Stimulated activated naive CD8-positive, alpha-beta T cell treated with anti-CD3 and anti-CD28 coated beads, Interleukin-15, Interleukin-2, amounts not matched to agents 100 ng/mL and 50 ng/mL, for 24 hours (primary cell): ENCODE measurements at regions not wholly inside any gene's neighbourhood (a gene's known extent, or its start where the extent isn't known, plus 50 kb on each side); places are given as distances from the start of the nearest gene placed in this dataset.

Experiments used
- H3K27ac Mint-ChIP-seq: one replicate; pipeline ENCODE4 v1.8.0; 2021; ENCODE audit warnings: mild to moderate bottlenecking, mixed read lengths
- H3K27me3 Mint-ChIP-seq: one replicate; pipeline ENCODE4 v1.8.0; 2021; ENCODE audit warnings: mixed read lengths
- H3K36me3 Mint-ChIP-seq: one replicate; pipeline ENCODE4 v1.8.0; 2021; ENCODE audit warnings: low read depth, mixed read lengths
- H3K4me1 Mint-ChIP-seq: one replicate; pipeline ENCODE4 v1.8.0; 2021; ENCODE audit warnings: low read depth, mixed read lengths
- H3K4me3 Mint-ChIP-seq: one replicate; pipeline ENCODE4 v1.8.0; 2021; ENCODE audit warnings: mild to moderate bottlenecking, mixed read lengths
- H3K9me3 Mint-ChIP-seq: one replicate; pipeline ENCODE4 v1.8.0; 2021; ENCODE audit warnings: mixed read lengths

DNA sequence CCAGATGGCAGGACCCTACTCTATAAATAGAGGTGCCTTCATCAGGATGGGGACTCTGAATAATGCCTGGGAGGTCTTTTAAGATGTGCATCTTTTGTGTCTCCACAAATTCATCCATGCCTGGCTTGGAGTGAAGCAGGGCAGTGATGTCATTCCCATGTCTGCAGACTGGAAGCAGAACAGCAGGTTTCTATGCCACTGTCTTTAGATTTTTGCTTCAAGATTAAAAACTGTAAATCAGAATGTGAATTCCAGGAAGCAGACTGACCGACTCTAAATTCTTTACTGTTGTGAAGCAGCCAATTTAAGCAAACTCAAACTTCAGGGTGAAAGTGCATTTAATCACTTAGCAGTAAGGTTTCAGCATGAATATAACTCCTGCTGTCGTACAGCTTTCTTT is 159.3 kb downstream of the SCG2 start:
- Mint-ChIP-seq H3K36me3 (no peaks in the 10 kb centered on the region), H3K4me3 (no peak overlapping the region), H3K27ac (no peak overlapping the region), H3K9me3 (no peaks in the 10 kb centered on the region), H3K27me3 (no peaks in the 10 kb centered on the region), H3K4me1 (no peaks in the 10 kb centered on the region)

GRCh38 chr2:223450246-223450645 is 151.9 kb downstream of the SCG2 start:
- H3K27ac Mint-ChIP-seq: no peak overlapping the region
- H3K4me1 Mint-ChIP-seq: no peaks in the 10 kb centered on the region
- H3K4me3 Mint-ChIP-seq: no peak overlapping the region
- H3K36me3 Mint-ChIP-seq: no peaks in the 10 kb centered on the region
- peaks cover 3% of the 10 kb centered on the region for H3K27me3 Mint-ChIP-seq
- peaks cover 8% of the 10 kb centered on the region for H3K9me3 Mint-ChIP-seq

- Mint-ChIP-seq H3K4me1 (no peaks in the 10 kb centered on the region), H3K27me3 (peaks cover 3% of the 10 kb centered on the region), H3K9me3 (peaks cover 5% of the 10 kb centered on the region), H3K4me3 (no peak overlapping the region), H3K36me3 (no peaks in the 10 kb centered on the region), H3K27ac (no peak overlapping the region)
Observed at GRCh38 chr2:223457301-223457700, 144.9 kb downstream of the SCG2 start.

DNA sequence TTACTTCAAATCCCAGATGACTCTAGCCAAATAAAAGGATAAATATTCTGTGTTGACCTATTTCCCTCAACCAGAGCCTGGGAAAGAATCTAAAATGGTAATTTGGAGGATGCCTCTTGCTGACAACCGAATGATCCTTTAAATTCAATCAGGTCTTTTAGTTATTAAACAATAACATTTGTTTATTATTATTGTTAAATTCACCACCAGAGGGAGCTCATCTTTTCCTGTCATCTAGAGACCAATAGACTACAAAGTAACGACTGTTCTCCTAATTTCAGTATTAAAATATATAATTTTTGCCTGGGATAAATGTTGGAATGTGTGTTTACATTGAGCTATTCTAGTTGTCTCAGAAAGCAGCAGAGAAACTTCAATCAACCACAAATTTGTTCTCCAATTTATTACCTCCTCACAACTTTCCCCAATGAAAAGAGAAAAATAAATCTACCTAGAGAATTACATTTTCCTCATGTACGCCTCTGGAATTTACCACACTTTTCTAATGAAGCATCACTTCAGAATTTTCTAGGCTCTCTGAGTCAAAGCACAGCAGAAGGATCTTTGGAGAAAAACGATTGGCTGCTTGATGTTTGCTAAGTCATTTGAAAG is 142.7 kb downstream of the SCG2 start:
- Mint-ChIP-seq H3K27ac (no peak overlapping the region), H3K9me3 (peaks cover 5% of the 10 kb centered on the region), H3K4me1 (no peaks in the 10 kb centered on the region), H3K4me3 (no peak overlapping the region), H3K27me3 (no peaks in the 10 kb centered on the region), H3K36me3 (no peaks in the 10 kb centered on the region)

- Mint-ChIP-seq H3K27ac (no peak overlapping the region), H3K36me3 (no peaks in the 10 kb centered on the region), H3K4me3 (no peak overlapping the region), H3K9me3 (peaks cover 5% of the 10 kb centered on the region), H3K4me1 (no peaks in the 10 kb centered on the region), H3K27me3 (no peaks in the 10 kb centered on the region)
Observed at GRCh38 chr2:223460209-223460608, 142.0 kb downstream of the SCG2 start.

DNA sequence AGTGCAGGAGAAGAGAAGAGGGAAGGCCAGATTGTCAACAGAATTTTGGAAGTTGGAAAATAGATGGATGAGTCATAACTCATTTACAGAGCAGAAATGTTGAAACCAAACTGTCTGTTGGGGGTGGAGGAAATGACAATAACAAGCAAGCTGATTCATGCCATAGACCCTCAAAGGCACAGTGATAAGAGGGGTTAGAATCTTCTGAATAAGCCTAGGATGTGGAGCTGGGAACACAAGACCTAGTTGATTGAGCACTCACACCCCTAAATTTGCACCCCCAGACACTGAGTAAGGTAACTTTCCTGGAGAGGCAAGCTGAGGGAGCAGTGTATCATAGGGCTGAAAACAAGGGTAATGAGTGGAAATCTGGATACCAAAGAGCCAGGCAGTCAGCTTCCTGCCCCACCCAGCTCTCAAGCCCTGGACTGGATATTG is 141.4 kb downstream of the SCG2 start:
- Mint-ChIP-seq H3K36me3 (no peaks in the 10 kb centered on the region), H3K27me3 (no peaks in the 10 kb centered on the region), H3K4me1 (no peaks in the 10 kb centered on the region), H3K9me3 (peaks cover 5% of the 10 kb centered on the region), H3K4me3 (no peak overlapping the region), H3K27ac (no peak overlapping the region)

DNA sequence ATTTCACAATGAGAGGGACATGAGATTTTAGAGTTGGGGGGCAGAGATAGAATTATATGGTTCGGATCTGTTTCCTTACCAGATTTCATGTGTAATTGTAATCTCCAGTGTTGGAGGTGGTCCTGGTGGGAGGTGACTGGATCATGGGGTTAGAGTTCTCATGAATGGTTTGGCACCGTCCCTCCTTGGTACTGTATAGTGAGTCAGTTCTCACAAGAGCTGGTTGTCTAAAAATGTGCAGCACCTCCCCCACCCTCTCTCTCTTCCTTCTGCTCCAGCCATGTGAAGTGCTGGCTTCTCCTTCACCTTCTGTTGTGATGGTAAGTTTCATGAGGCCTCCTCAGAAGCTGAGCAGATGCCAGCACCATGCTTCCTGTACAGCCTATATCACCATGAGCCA is 138.1 kb downstream of the SCG2 start:
- Mint-ChIP-seq H3K36me3 (no peaks in the 10 kb centered on the region), H3K4me1 (no peaks in the 10 kb centered on the region), H3K9me3 (peaks cover 5% of the 10 kb centered on the region), H3K27ac (no peak overlapping the region), H3K27me3 (no peaks in the 10 kb centered on the region), H3K4me3 (no peak overlapping the region)

GRCh38 chr2:223465793-223466192 is 136.4 kb downstream of the SCG2 start:
- H3K4me3 Mint-ChIP-seq: no peak overlapping the region
- no peaks in the 10 kb centered on the region for H3K27me3 Mint-ChIP-seq
- H3K27ac Mint-ChIP-seq: no peak overlapping the region
- no peaks in the 10 kb centered on the region for H3K4me1 Mint-ChIP-seq
- H3K9me3 Mint-ChIP-seq: peaks cover 5% of the 10 kb centered on the region
- H3K36me3 Mint-ChIP-seq: no peaks in the 10 kb centered on the region

DNA sequence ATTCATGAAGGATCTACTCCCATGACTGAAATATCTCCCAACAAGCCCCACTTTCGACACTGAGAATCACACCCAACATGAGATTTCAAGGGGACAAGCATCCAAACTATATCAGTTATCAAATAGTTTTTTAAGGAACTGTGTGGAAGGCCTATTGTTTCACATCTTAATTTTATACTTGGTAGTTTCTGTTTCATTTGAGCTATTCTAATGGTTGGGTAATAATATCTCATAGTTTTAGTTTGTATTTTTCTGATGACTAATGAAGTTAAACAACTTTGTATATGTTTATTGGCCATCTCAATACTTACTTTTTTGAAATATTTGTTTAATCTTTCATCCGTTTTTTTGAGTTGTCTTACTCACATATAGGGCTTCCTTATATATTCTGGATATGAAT is 135.0 kb downstream of the SCG2 start:
- Mint-ChIP-seq H3K36me3 (no peaks in the 10 kb centered on the region), H3K4me3 (no peak overlapping the region), H3K4me1 (no peaks in the 10 kb centered on the region)

GRCh38 chr2:223469270-223470046 is 132.7 kb downstream of the SCG2 start:
- H3K4me1 Mint-ChIP-seq: no peaks in the 10 kb centered on the region
- no peaks in the 10 kb centered on the region for H3K9me3 Mint-ChIP-seq
- H3K4me3 Mint-ChIP-seq: no peak overlapping the region

More for the DNA sequence above, 135.0 kb downstream of the SCG2 start:
- Mint-ChIP-seq H3K9me3 (peaks cover under 1% of the 10 kb centered on the region), H3K27me3 (no peaks in the 10 kb centered on the region), H3K27ac (no peak overlapping the region)

GRCh38 chr2:223470602-223471001 is 131.6 kb downstream of the SCG2 start:
- no peak overlapping the region for H3K4me3 Mint-ChIP-seq
- no peaks in the 10 kb centered on the region for H3K4me1 Mint-ChIP-seq
- H3K27me3 Mint-ChIP-seq: no peaks in the 10 kb centered on the region
- H3K9me3 Mint-ChIP-seq: no peaks in the 10 kb centered on the region
- no peak overlapping the region for H3K27ac Mint-ChIP-seq
- H3K36me3 Mint-ChIP-seq: no peaks in the 10 kb centered on the region

More at GRCh38 chr2:223469270-223470046, 132.7 kb downstream of the SCG2 start:
- no peaks in the 10 kb centered on the region for H3K27me3 Mint-ChIP-seq
- H3K36me3 Mint-ChIP-seq: no peaks in the 10 kb centered on the region
- H3K27ac Mint-ChIP-seq: no peak overlapping the region

DNA sequence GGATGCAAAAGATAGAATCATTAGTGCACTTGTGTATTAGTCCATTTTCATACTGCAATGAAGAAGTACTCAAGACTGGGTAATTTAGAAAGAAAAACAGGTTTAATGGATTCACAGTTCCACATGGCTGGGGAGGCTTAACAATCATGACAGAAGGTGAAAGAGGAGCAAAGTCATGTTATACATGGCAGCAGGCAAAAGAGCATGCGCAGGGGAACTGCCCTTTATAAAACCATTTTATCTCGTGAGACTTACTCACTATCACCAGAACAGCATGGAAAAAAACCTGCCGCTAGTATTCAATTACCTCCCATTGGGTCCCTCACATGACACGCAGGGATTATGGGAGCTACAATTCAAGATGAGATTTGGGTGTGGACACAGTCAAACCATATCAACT is 129.4 kb downstream of the SCG2 start:
- Mint-ChIP-seq H3K4me1 (no peaks in the 10 kb centered on the region), H3K36me3 (no peaks in the 10 kb centered on the region), H3K27ac (no peak overlapping the region), H3K4me3 (no peak overlapping the region), H3K27me3 (peaks cover 3% of the 10 kb centered on the region), H3K9me3 (peaks cover 5% of the 10 kb centered on the region)

- Mint-ChIP-seq H3K27ac (no peak overlapping the region), H3K27me3 (peaks cover 3% of the 10 kb centered on the region), H3K4me1 (no peaks in the 10 kb centered on the region), H3K4me3 (no peak overlapping the region), H3K36me3 (no peaks in the 10 kb centered on the region), H3K9me3 (peaks cover 5% of the 10 kb centered on the region)
Observed at GRCh38 chr2:223474893-223475292, 127.3 kb downstream of the SCG2 start.

DNA sequence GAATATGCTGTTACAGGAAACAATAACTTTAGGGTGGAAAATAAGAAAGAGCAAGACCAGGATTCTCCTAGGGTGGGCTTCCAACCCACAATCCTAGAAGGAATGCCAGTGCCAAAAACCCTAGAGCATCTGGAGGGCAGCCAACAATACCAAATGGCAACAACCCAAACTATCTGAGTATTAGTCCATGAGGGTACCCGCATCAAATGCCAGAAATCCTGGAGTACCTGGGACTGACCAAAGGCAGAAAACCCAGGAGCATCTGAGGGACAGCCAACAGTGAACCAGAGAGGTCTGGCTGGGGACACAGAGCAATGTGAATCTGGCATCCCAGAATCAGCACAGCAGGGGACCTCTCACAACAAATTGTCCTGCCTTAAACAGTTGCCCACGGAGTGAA is 126.3 kb downstream of the SCG2 start:
- H3K27me3 Mint-ChIP-seq: peaks cover 3% of the 10 kb centered on the region
- peaks cover 5% of the 10 kb centered on the region for H3K9me3 Mint-ChIP-seq
- H3K27ac Mint-ChIP-seq: no peak overlapping the region
- H3K4me1 Mint-ChIP-seq: no peaks in the 10 kb centered on the region
- no peak overlapping the region for H3K4me3 Mint-ChIP-seq
- H3K36me3 Mint-ChIP-seq: no peaks in the 10 kb centered on the region

DNA sequence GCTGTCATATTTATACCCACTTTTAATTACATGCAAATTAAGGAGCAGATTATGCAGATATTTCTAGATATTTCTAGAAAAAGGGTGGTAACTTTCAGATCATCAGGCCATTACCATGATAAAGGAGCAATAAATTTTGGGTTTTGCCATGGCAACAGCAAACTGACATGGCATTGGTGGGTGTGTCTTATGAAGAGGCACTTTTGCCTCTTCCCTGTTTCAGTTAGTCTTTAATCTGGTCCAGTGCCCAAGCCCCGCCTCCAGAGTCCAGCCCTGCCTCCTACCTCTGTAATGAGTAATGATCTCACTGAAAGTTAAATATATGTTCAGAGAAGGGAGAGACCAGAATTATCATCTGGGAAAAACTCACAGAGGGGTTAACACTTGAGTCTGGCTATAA is 124.8 kb downstream of the SCG2 start:
- Mint-ChIP-seq H3K4me1 (no peaks in the 10 kb centered on the region), H3K9me3 (peaks cover 5% of the 10 kb centered on the region), H3K4me3 (no peak overlapping the region), H3K36me3 (no peaks in the 10 kb centered on the region), H3K27ac (no peak overlapping the region), H3K27me3 (peaks cover 3% of the 10 kb centered on the region)

- Mint-ChIP-seq H3K9me3 (peaks cover 5% of the 10 kb centered on the region), H3K36me3 (no peaks in the 10 kb centered on the region), H3K4me3 (no peak overlapping the region), H3K27me3 (peaks cover 3% of the 10 kb centered on the region), H3K4me1 (no peaks in the 10 kb centered on the region), H3K27ac (no peak overlapping the region)
Observed at GRCh38 chr2:223481486-223481885, 120.7 kb downstream of the SCG2 start.
